Liver (tissue), 8 donors: ENCODE measurements at regions not wholly inside any gene's neighbourhood (a gene's known extent, or its start where the extent isn't known, plus 50 kb on each side); places are given as distances from the start of the nearest gene placed in this dataset.

ENCODE experiments used
- DNase-seq: peaks from one replicate; pipeline ENCODE4 v3.0.0-alpha.2; 2017; ENCODE audit warnings: low spot score
- H3K27ac ChIP-seq, 2 donors: one replicate each; pipeline ENCODE4 v1.7.0; 2013; ENCODE audit warnings: inconsistent platforms in 2 of 2, low read length in 2 of 2, control low read depth in 1 of 2, low read depth in 1 of 2, mild to moderate bottlenecking in 1 of 2
- H3K27me3 ChIP-seq, 4 donors: one replicate each; pipeline versions ENCODE4 v1.6.1 to v1.7.0; 2013; ENCODE audit warnings: low read length in 3 of 4, inconsistent platforms in 1 of 4, mild to moderate bottlenecking in 1 of 4, moderate library complexity in 1 of 4; ENCODE audit not compliant: control insufficient read depth in 4 of 4, insufficient read depth in 4 of 4
- H3K36me3 ChIP-seq, 4 donors: one replicate each; pipeline versions ENCODE4 v1.6.1 to v1.7.0; 2013; ENCODE audit warnings: low read length in 3 of 4, mild to moderate bottlenecking in 3 of 4, low read depth in 1 of 4, moderate library complexity in 1 of 4; ENCODE audit not compliant: control insufficient read depth in 4 of 4, insufficient read depth in 3 of 4
- H3K4me1 ChIP-seq, 4 donors: one replicate each; pipeline versions ENCODE4 v1.6.1 to v1.7.0; 2013; ENCODE audit warnings: low read length in 3 of 4, mild to moderate bottlenecking in 3 of 4, moderate library complexity in 1 of 4; ENCODE audit not compliant: control insufficient read depth in 4 of 4, insufficient read depth in 4 of 4
- H3K4me3 ChIP-seq, 3 donors: one replicate each; pipeline versions ENCODE4 v1.6.1 to v1.7.0; 2013; ENCODE audit warnings: low read length in 3 of 3, control low read depth in 1 of 3, low read depth in 1 of 3, mild to moderate bottlenecking in 1 of 3
- H3K9ac ChIP-seq, 2 donors: one replicate each; pipeline ENCODE4 v1.7.0; 2013; ENCODE audit warnings: low read length in 2 of 2, mild to moderate bottlenecking in 2 of 2, moderate library complexity in 2 of 2, control low read depth in 1 of 2, low read depth in 1 of 2
- H3K9me3 ChIP-seq, 4 donors: one replicate each; pipeline versions ENCODE4 v1.6.1 to v1.7.0; 2013; ENCODE audit warnings: low read length in 3 of 4; ENCODE audit not compliant: control insufficient read depth in 4 of 4
- ATF3 ChIP-seq: IDR thresholded peaks from 2 replicates; pipeline ENCODE4 v1.6.1; 2016; ENCODE audit warnings: antibody characterized with exemption
- CTCF ChIP-seq: fragments of 150-350 bp; IDR thresholded peaks from 2 replicates; pipeline ENCODE4 v1.5.1; 2017; ENCODE audit warnings: improper control_type of control experiment, low read depth, low read length; ENCODE audit not compliant: missing input control
- FOXA1 ChIP-seq: IDR thresholded peaks from 2 replicates; pipeline ENCODE4 v1.6.1; 2016; ENCODE audit warnings: antibody characterized with exemption
- HNF4A ChIP-seq, 2 donors: conservative IDR thresholded peaks; 2 replicates each; pipeline ENCODE4 v1.6.1; 2016; ENCODE audit warnings: antibody characterized with exemption in 2 of 2, mild to moderate bottlenecking in 2 of 2
- HNF4G ChIP-seq: IDR thresholded peaks from 2 replicates; pipeline ENCODE4 v1.6.1; 2016; ENCODE audit warnings: antibody characterized with exemption
- JUND ChIP-seq, 2 donors: IDR thresholded peaks; 2 replicates each; pipeline ENCODE4 v1.6.1; 2016; ENCODE audit warnings: antibody characterized with exemption in 2 of 2
- MAX ChIP-seq: IDR thresholded peaks from 2 replicates; pipeline ENCODE4 v1.6.1; 2016; ENCODE audit warnings: antibody characterized with exemption
- NR2F2 ChIP-seq: IDR thresholded peaks from 2 replicates; pipeline ENCODE4 v1.6.1; 2016; ENCODE audit warnings: antibody characterized with exemption
- RAD21 ChIP-seq, 2 donors: IDR thresholded peaks; 2 replicates each; pipeline ENCODE4 v1.6.1; 2016; ENCODE audit warnings: antibody characterized with exemption in 2 of 2, mild to moderate bottlenecking in 2 of 2
- REST ChIP-seq: IDR thresholded peaks from 2 replicates; pipeline ENCODE4 v1.6.1; 2016; ENCODE audit warnings: antibody characterized with exemption, mild to moderate bottlenecking
- RXRA ChIP-seq, 2 donors: IDR thresholded peaks; 2 replicates each; pipeline ENCODE4 v1.6.1; 2017 to 2018; ENCODE audit warnings: antibody characterized with exemption in 2 of 2, mild to moderate bottlenecking in 1 of 2
- SP1 ChIP-seq: IDR thresholded peaks from 2 replicates; pipeline ENCODE4 v1.6.1; 2018; ENCODE audit warnings: antibody characterized with exemption, mild to moderate bottlenecking
- TAF1 ChIP-seq: conservative IDR thresholded peaks from 2 replicates; pipeline ENCODE4 v1.6.1; 2016; ENCODE audit warnings: antibody characterized with exemption, mild to moderate bottlenecking
- YY1 ChIP-seq: IDR thresholded peaks from 2 replicates; pipeline ENCODE4 v1.6.1; 2016; ENCODE audit warnings: antibody characterized with exemption, mild to moderate bottlenecking
- ZBTB33 ChIP-seq: IDR thresholded peaks from 2 replicates; pipeline ENCODE4 v1.6.1; 2016; ENCODE audit warnings: antibody characterized with exemption
- WGBS: extraction: QIAGEN DNeasy Blood & Tissue Kit; methylation state at CpG from one replicate; pipeline ENCODE4 v1.1.7; 2013; 5-methylcytosine and 5-hydroxymethylcytosine counted together
- donor health status: healthy.
- donor health status: healthy.
- donor health status: healthy.
- donor health status: healthy.
- donor health status: healthy.

GRCh38 chr21:27498025-27498424, 531.1 kb upstream of the ADAMTS5 start:
- Histone ChIP-seq H3K9ac (no peak overlapping the region), H3K27ac (no peak overlapping the region), H3K4me1 (no peaks in the 10 kb centered on the region), H3K27me3 (peaks cover 0 to 3% (median 0%) of the 10 kb centered on the region in 4 donors), H3K9me3 (no peaks in the 10 kb centered on the region), H3K4me3 (no peak overlapping the region), H3K36me3 (no peaks in the 10 kb centered on the region)
- no peak for TF ChIP-seq ZBTB33
- WGBS, result 41% methylated on average over 3 of the region's 3 CpGs
- DNase-seq, result no peak

- no peak for DNase-seq
- TF ChIP-seq TAF1 (no peak), HNF4A (conservative IDR thresholded peaks at IDR 0.05) (no peak), SP1 (no peak), RAD21 (IDR thresholded peaks at IDR 0.05) (no peak), HNF4G (no peak), YY1 (no peak), NR2F2 (no peak), FOXA1 (no peak), MAX (no peak), JUND (IDR thresholded peaks at IDR 0.05) (no peak), CTCF (no peak), RXRA (IDR thresholded peaks at IDR 0.05) (no peak), ZBTB33 (no peak)
- Histone ChIP-seq H3K4me1 (no peaks in the 10 kb centered on the region), H3K4me3 (no peak overlapping the region), H3K9me3 (no peaks in the 10 kb centered on the region), H3K27ac (no peak overlapping the region), H3K27me3 (peaks cover 0 to 3% (median 0%) of the 10 kb centered on the region in 4 donors), H3K9ac (no peak overlapping the region), H3K36me3 (no peaks in the 10 kb centered on the region)
- 88% methylated on average over 1 of the region's 1 CpG for WGBS
These were observed 528.9 kb upstream of the ADAMTS5 start for GRCh38 chr21:27495836-27496235.

- H3K27me3 ChIP-seq, result peaks cover 0 to 3% (median 0%) of the 10 kb centered on the region in 4 donors
- H3K27ac ChIP-seq, result no peak overlapping the region
- H3K36me3 ChIP-seq, result no peaks in the 10 kb centered on the region
- no peak for DNase-seq
- H3K9me3 ChIP-seq, result no peaks in the 10 kb centered on the region
- H3K9ac ChIP-seq, result no peak overlapping the region
- no peak overlapping the region for H3K4me3 ChIP-seq
- H3K4me1 ChIP-seq, result no peaks in the 10 kb centered on the region
- TF ChIP-seq HNF4G (no peak), CTCF (no peak), MAX (no peak), ATF3 (no peak), RAD21 (IDR thresholded peaks at IDR 0.05) (no peak), SP1 (no peak), NR2F2 (no peak), REST (no peak), FOXA1 (no peak), TAF1 (no peak)
These were observed 526.7 kb upstream of the ADAMTS5 start for GRCh38 chr21:27493542-27493941.
